ENCODE measurements at regions not wholly inside any gene's neighbourhood (a gene's known extent, or its start where the extent isn't known, plus 50 kb on each side); places are given as distances from the start of the nearest gene placed in this dataset.
"Not testable (repeated sequence)": the region's sequence is repeated elsewhere in the genome, so short reads cannot be mapped to it uniquely, and the experiment has no call there.

- DNase-seq (ENCODE audit: low spot score): no peak
These were observed 181.6 kb upstream of the NUDT12 start for GRCh38 chr5:103744159-103744558.

GRCh38 chr5:103743421-103743820 lies 180.8 kb upstream of the NUDT12 start:
- DNase-seq (ENCODE audit: low spot score): no peak

- DNase-seq (ENCODE audit: low spot score): no peak
These were observed 179.4 kb upstream of the NUDT12 start for GRCh38 chr5:103741984-103742383.

GRCh38 chr5:103736343-103736742 lies 173.8 kb upstream of the NUDT12 start:
- not testable (repeated sequence) for DNase-seq (ENCODE audit: low spot score)

- DNase-seq (ENCODE audit: low spot score): no peak
These were observed 161.7 kb upstream of the NUDT12 start for GRCh38 chr5:103724271-103724670.

- no peak for DNase-seq (ENCODE audit: low spot score)
These were observed 158.6 kb upstream of the NUDT12 start for GRCh38 chr5:103721183-103721582.

GRCh38 chr5:103718108-103718507 lies 155.5 kb upstream of the NUDT12 start:
- no peak for DNase-seq (ENCODE audit: low spot score)

- DNase-seq (ENCODE audit: low spot score): no peak
These were observed 146.0 kb upstream of the NUDT12 start for GRCh38 chr5:103708601-103709000.

- DNase-seq (ENCODE audit: low spot score): no peak
These were observed 144.5 kb upstream of the NUDT12 start for GRCh38 chr5:103706939-103707682.

GRCh38 chr5:103703617-103704016 lies 141.0 kb upstream of the NUDT12 start:
- DNase-seq (ENCODE audit: low spot score): no peak

GRCh38 chr5:103693517-103693916 lies 130.9 kb upstream of the NUDT12 start:
- DNase-seq (ENCODE audit: low spot score): no peak

GRCh38 chr5:103690676-103691075 lies 128.1 kb upstream of the NUDT12 start:
- no peak for DNase-seq (ENCODE audit: low spot score)

- no peak for DNase-seq (ENCODE audit: low spot score)
These were observed 117.3 kb upstream of the NUDT12 start for GRCh38 chr5:103679873-103680272.

- DNase-seq (ENCODE audit: low spot score): not testable (repeated sequence)
These were observed 113.6 kb upstream of the NUDT12 start for GRCh38 chr5:103676198-103676597.

- DNase-seq (ENCODE audit: low spot score): no peak
These were observed 112.2 kb upstream of the NUDT12 start for GRCh38 chr5:103674739-103675138.

- no peak for DNase-seq (ENCODE audit: low spot score)
These were observed 111.7 kb upstream of the NUDT12 start for GRCh38 chr5:103674251-103674650.

GRCh38 chr5:103669615-103670014 lies 107.0 kb upstream of the NUDT12 start:
- DNase-seq (ENCODE audit: low spot score): no peak

GRCh38 chr5:103668281-103668680 lies 105.7 kb upstream of the NUDT12 start:
- no peak for DNase-seq (ENCODE audit: low spot score)

- DNase-seq (ENCODE audit: low spot score): no peak
These were observed 104.5 kb upstream of the NUDT12 start for GRCh38 chr5:103667068-103667467.

- DNase-seq (ENCODE audit: low spot score): no peak
These were observed 94.7 kb upstream of the NUDT12 start for GRCh38 chr5:103657301-103657700.

- no peak for DNase-seq (ENCODE audit: low spot score)
These were observed 85.5 kb upstream of the NUDT12 start for GRCh38 chr5:103648086-103648485.

GRCh38 chr5:103646698-103647614 lies 84.4 kb upstream of the NUDT12 start:
- DNase-seq (ENCODE audit: low spot score): no peak

GRCh38 chr5:103645816-103646215 lies 83.2 kb upstream of the NUDT12 start:
- no peak for DNase-seq (ENCODE audit: low spot score)
